ENCODE measurements at regions not wholly inside any gene's neighbourhood (a gene's known extent, or its start where the extent isn't known, plus 50 kb on each side); places are given as distances from the start of the nearest gene placed in this dataset.

GRCh38 chr4:153064571-153064970 is 128.4 kb downstream of the FHDC1 start:
- TF ChIP-seq CTCF (conservative IDR thresholded peaks at IDR 0.05) = no peak
- TF ChIP-seq EZH2 (IDR thresholded peaks at IDR 0.05; ENCODE audit: low read depth) = no peak

Measured in PC-9 (cell line).